ENCODE measurements at regions not wholly inside any gene's neighbourhood (a gene's known extent, or its start where the extent isn't known, plus 50 kb on each side); places are given as distances from the start of the nearest gene placed in this dataset.

GRCh38 chr7:119706608-119707007 lies 566.4 kb upstream of the KCND2 start:
- no peak for FAIRE-seq
- Histone ChIP-seq H3K79me2 (ENCODE audit: control insufficient read depth, insufficient read depth, low read length) (no peaks in the 10 kb centered on the region), H3K36me3 (ENCODE audit: control insufficient read depth in 2 of 2, extremely low read depth in 1 of 2, insufficient read depth in 2 of 2, low read length in 2 of 2) (no peaks in the 10 kb centered on the region), H3K4me1 (ENCODE audit: control insufficient read depth, extremely low read depth, insufficient read depth, low read length) (no peaks in the 10 kb centered on the region), H4K20me1 (ENCODE audit: control insufficient read depth, extremely low read depth, insufficient read depth, low read length) (no peaks in the 10 kb centered on the region), H2AFZ (ENCODE audit: control insufficient read depth, low read length) (no peak overlapping the region), H3K4me2 (ENCODE audit: control insufficient read depth, extremely low read depth, insufficient read depth, low read depth, low read length) (no peak overlapping the region), H3K9me1 (ENCODE audit: control insufficient read depth, extremely low read depth, insufficient read depth, low read length) (no peaks in the 10 kb centered on the region), H3K9ac (ENCODE audit: control insufficient read depth, extremely low read depth, insufficient read depth, low read length) (no peak overlapping the region), H3K9me3 (ENCODE audit: control insufficient read depth, low read depth, low read length) (no peaks in the 10 kb centered on the region), H3K4me3 (ENCODE audit: control insufficient read depth in 2 of 3, extremely low read depth in 1 of 3, insufficient read depth in 2 of 3, low read depth in 1 of 3, low read length in 3 of 3) (no peak overlapping the region), H3K27me3 (ENCODE audit: control insufficient read depth, extremely low read depth, insufficient read depth, low read length) (no peaks in the 10 kb centered on the region), H3K27ac (ENCODE audit: control insufficient read depth, insufficient read depth, low read length) (no peak overlapping the region)
- dilution Hi-C loops (cut with MboI; ENCODE audit: extremely low pct_ligation_motif_present, low sequenced_read_pairs), result no loop called here
- TF ChIP-seq EZH2 (IDR thresholded peaks at IDR 0.05; ENCODE audit: low read length) (no peak), CTCF (optimal IDR thresholded peaks at IDR 0.05 in 1 of 3, IDR thresholded peaks at IDR 0.05 in 1 of 3, conservative IDR thresholded peaks at IDR 0.05 in 1 of 3; ENCODE audit: extremely low read depth in 1 of 3, insufficient read depth in 2 of 3, low read length in 3 of 3) (no peak)
- no peak for DNase-seq (ENCODE audit: low read depth, low spot score)

GRCh38 chr7:119708891-119709290 lies 564.1 kb upstream of the KCND2 start:
- Histone ChIP-seq H3K27ac (ENCODE audit: control insufficient read depth, insufficient read depth, low read length) (no peak overlapping the region), H3K9me3 (ENCODE audit: control insufficient read depth, low read depth, low read length) (no peaks in the 10 kb centered on the region), H3K4me3 (ENCODE audit: control insufficient read depth in 2 of 3, extremely low read depth in 1 of 3, insufficient read depth in 2 of 3, low read depth in 1 of 3, low read length in 3 of 3) (no peak overlapping the region), H3K4me2 (ENCODE audit: control insufficient read depth, extremely low read depth, insufficient read depth, low read depth, low read length) (no peak overlapping the region), H4K20me1 (ENCODE audit: control insufficient read depth, extremely low read depth, insufficient read depth, low read length) (no peaks in the 10 kb centered on the region), H3K27me3 (ENCODE audit: control insufficient read depth, extremely low read depth, insufficient read depth, low read length) (no peaks in the 10 kb centered on the region), H3K9ac (ENCODE audit: control insufficient read depth, extremely low read depth, insufficient read depth, low read length) (no peak overlapping the region), H3K36me3 (ENCODE audit: control insufficient read depth in 2 of 2, extremely low read depth in 1 of 2, insufficient read depth in 2 of 2, low read length in 2 of 2) (no peaks in the 10 kb centered on the region), H3K9me1 (ENCODE audit: control insufficient read depth, extremely low read depth, insufficient read depth, low read length) (no peaks in the 10 kb centered on the region), H2AFZ (ENCODE audit: control insufficient read depth, low read length) (no peak overlapping the region), H3K4me1 (ENCODE audit: control insufficient read depth, extremely low read depth, insufficient read depth, low read length) (no peaks in the 10 kb centered on the region), H3K79me2 (ENCODE audit: control insufficient read depth, insufficient read depth, low read length) (no peaks in the 10 kb centered on the region)
- TF ChIP-seq CTCF (optimal IDR thresholded peaks at IDR 0.05 in 1 of 3, IDR thresholded peaks at IDR 0.05 in 1 of 3, conservative IDR thresholded peaks at IDR 0.05 in 1 of 3; ENCODE audit: extremely low read depth in 1 of 3, insufficient read depth in 2 of 3, low read length in 3 of 3) (no peak), EZH2 (IDR thresholded peaks at IDR 0.05; ENCODE audit: low read length) (no peak)
- FAIRE-seq, result no peak
- dilution Hi-C loops (cut with MboI; ENCODE audit: extremely low pct_ligation_motif_present, low sequenced_read_pairs), result no loop called here
- no peak for DNase-seq (ENCODE audit: low read depth, low spot score)

All from keratinocyte (primary cell).